ENCODE measurements at regions not wholly inside any gene's neighbourhood (a gene's known extent, or its start where the extent isn't known, plus 50 kb on each side); places are given as distances from the start of the nearest gene placed in this dataset.

DNA sequence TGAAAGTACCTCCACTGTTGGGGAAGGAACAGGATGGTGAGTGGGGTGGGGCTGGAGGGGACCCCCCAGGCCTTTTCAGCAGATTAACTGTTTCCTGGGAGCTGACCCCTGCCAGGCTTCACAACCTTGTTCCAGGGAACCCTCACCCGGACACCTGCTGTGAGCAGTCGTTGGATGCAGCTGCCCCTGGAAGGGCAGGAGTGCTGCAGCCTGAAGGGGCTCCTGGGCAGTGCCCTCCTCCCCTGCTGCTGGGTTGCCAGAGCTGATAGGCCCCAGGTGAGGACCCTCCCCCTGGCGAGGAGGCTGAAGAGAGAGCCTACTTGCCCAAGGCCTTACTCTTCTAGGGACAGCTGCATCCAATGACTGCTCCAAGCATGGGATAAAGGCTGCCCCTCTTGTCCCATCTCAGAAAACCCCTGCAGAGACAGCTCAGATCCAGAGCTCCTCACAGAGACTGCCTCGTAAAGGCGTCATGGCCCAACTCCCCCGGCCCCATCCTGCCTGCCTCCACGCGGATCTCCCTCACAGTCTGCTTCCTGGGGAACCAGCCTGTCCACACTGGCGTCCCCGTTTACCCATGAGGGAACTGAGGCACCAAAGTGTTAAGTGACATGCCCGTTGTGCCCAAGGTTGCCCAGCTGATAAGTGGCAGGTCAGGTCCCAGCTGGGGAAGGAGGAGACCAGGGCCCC lies 193.4 kb upstream of the LINGO1 start:
- CTCF ChIA-PET = interaction anchor here (0.6 kb wide), 3 partner anchors 58 to 193 kb away, joined by 3 read pairs; no protein-coding TSS in a partner anchor

DNA sequence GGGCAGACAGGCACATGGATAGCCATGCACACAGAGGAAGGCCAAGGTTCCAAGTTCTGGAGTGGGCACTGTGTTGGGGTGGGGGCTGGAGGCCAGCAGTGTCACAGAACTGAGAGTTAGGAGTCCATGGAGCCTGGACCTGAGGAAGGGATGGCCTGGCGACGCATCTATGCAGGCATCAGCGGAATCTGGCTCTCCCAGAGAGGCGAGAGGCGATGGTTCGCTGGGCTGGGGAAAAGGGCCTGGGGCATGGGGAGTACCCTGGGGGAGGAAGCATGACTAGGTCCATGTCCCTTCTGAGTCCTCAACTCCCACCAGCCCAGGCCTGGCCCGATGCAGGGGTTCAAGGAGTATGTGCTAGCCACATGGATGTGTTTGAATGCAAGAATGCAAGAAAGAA lies 192.8 kb upstream of the LINGO1 start:
- H3K27ac ChIP-seq (ENCODE audit: extremely low read depth, low read depth, low read length) = no peak overlapping the region
- no peak overlapping the region for H3K4me3 ChIP-seq (ENCODE audit: low read depth, low read length)
- H3K4me1 ChIP-seq (ENCODE audit: control insufficient read depth, insufficient read depth, low read length) = no peaks in the 10 kb centered on the region
- POLR2A ChIA-PET = no interaction called here
- CTCF ChIA-PET = interaction anchor here (2.1 kb wide), 1 partner anchor 191 kb away, joined by 21 read pairs; the partner anchor contains the start of gene LINGO1
- no peaks in the 10 kb centered on the region for H3K36me3 ChIP-seq (ENCODE audit: control insufficient read depth in 2 of 2, insufficient read depth in 1 of 2, low read length in 2 of 2)
- no peaks in the 10 kb centered on the region for H3K9me3 ChIP-seq (ENCODE audit: control insufficient read depth, insufficient read depth, low read depth, low read length)
- TF ChIP-seq BCL11A (tag by site-specific recombination; IDR thresholded peaks at IDR 0.05; ENCODE audit: low read depth) = no peak
- no peak for TF ChIP-seq ZNF175 (tag by site-specific recombination; IDR thresholded peaks at IDR 0.05)
- no peak for TF ChIP-seq ZNF214 (tag by site-specific recombination; IDR thresholded peaks at IDR 0.05; ENCODE audit: borderline replicate concordance)
- no peak for TF ChIP-seq ZNF571 (tag by site-specific recombination; IDR thresholded peaks at IDR 0.05)
- TF ChIP-seq ZNF664 (tag by site-specific recombination; IDR thresholded peaks at IDR 0.05) = no peak
- TF ChIP-seq ZBTB1 (tag by site-specific recombination; IDR thresholded peaks at IDR 0.05) = no peak
- no peak for TF ChIP-seq MZF1 (tag by site-specific recombination; IDR thresholded peaks at IDR 0.05; ENCODE audit: borderline replicate concordance)
- TF ChIP-seq ZBTB8A (tag by site-specific recombination; IDR thresholded peaks at IDR 0.05) = no peak
- TF ChIP-seq, protein P1, sequence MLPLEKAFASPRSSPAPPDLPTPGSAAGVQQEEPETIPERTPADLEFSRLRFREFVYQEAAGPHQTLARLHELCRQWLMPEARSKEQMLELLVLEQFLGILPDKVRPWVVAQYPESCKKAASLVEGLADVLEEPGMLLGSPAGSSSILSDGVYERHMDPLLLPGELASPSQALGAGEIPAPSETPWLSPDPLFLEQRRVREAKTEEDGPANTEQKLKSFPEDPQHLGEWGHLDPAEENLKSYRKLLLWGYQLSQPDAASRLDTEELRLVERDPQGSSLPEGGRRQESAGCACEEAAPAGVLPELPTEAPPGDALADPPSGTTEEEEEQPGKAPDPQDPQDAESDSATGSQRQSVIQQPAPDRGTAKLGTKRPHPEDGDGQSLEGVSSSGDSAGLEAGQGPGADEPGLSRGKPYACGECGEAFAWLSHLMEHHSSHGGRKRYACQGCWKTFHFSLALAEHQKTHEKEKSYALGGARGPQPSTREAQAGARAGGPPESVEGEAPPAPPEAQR (tag by site-specific recombination; IDR thresholded peaks at IDR 0.05) = no peak
- TF ChIP-seq ZBTB17 (tag by site-specific recombination; IDR thresholded peaks at IDR 0.05) = no peak
- TF ChIP-seq, protein P2, sequence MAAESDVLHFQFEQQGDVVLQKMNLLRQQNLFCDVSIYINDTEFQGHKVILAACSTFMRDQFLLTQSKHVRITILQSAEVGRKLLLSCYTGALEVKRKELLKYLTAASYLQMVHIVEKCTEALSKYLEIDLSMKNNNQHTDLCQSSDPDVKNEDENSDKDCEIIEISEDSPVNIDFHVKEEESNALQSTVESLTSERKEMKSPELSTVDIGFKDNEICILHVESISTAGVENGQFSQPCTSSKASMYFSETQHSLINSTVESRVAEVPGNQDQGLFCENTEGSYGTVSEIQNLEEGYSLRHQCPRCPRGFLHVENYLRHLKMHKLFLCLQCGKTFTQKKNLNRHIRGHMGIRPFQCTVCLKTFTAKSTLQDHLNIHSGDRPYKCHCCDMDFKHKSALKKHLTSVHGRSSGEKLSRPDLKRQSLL (tag by site-specific recombination; IDR thresholded peaks at IDR 0.05) = no peak

More for the DNA sequence above, 193.4 kb upstream of the LINGO1 start:
- POLR2A ChIA-PET = no interaction called here
- Histone ChIP-seq H3K4me3 (ENCODE audit: low read depth, low read length) (no peak overlapping the region), H3K4me1 (ENCODE audit: control insufficient read depth, insufficient read depth, low read length) (no peaks in the 10 kb centered on the region), H3K36me3 (ENCODE audit: control insufficient read depth in 2 of 2, insufficient read depth in 1 of 2, low read length in 2 of 2) (no peaks in the 10 kb centered on the region), H3K9me3 (ENCODE audit: control insufficient read depth, insufficient read depth, low read depth, low read length) (no peaks in the 10 kb centered on the region), H3K27ac (ENCODE audit: extremely low read depth, low read depth, low read length) (no peak overlapping the region)
- TF ChIP-seq GLIS1 (tag by site-specific recombination; IDR thresholded peaks at IDR 0.05) = peak; percentile 51
- TF ChIP-seq SP3 (tag by site-specific recombination; IDR thresholded peaks at IDR 0.05) = no peak
- TF ChIP-seq, protein P3, sequence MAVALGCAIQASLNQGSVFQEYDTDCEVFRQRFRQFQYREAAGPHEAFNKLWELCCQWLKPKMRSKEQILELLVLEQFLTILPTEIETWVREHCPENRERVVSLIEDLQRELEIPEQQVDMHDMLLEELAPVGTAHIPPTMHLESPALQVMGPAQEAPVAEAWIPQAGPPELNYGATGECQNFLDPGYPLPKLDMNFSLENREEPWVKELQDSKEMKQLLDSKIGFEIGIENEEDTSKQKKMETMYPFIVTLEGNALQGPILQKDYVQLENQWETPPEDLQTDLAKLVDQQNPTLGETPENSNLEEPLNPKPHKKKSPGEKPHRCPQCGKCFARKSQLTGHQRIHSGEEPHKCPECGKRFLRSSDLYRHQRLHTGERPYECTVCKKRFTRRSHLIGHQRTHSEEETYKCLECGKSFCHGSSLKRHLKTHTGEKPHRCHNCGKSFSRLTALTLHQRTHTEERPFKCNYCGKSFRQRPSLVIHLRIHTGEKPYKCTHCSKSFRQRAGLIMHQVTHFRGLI (tag by site-specific recombination; IDR thresholded peaks at IDR 0.05) = no peak
- TF ChIP-seq ZNF501 (tag by site-specific recombination; IDR thresholded peaks at IDR 0.05) = no peak
- TF ChIP-seq, protein P4, sequence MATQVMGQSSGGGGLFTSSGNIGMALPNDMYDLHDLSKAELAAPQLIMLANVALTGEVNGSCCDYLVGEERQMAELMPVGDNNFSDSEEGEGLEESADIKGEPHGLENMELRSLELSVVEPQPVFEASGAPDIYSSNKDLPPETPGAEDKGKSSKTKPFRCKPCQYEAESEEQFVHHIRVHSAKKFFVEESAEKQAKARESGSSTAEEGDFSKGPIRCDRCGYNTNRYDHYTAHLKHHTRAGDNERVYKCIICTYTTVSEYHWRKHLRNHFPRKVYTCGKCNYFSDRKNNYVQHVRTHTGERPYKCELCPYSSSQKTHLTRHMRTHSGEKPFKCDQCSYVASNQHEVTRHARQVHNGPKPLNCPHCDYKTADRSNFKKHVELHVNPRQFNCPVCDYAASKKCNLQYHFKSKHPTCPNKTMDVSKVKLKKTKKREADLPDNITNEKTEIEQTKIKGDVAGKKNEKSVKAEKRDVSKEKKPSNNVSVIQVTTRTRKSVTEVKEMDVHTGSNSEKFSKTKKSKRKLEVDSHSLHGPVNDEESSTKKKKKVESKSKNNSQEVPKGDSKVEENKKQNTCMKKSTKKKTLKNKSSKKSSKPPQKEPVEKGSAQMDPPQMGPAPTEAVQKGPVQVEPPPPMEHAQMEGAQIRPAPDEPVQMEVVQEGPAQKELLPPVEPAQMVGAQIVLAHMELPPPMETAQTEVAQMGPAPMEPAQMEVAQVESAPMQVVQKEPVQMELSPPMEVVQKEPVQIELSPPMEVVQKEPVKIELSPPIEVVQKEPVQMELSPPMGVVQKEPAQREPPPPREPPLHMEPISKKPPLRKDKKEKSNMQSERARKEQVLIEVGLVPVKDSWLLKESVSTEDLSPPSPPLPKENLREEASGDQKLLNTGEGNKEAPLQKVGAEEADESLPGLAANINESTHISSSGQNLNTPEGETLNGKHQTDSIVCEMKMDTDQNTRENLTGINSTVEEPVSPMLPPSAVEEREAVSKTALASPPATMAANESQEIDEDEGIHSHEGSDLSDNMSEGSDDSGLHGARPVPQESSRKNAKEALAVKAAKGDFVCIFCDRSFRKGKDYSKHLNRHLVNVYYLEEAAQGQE (tag by site-specific recombination; IDR thresholded peaks at IDR 0.05) = no peak
- TF ChIP-seq, protein P5, sequence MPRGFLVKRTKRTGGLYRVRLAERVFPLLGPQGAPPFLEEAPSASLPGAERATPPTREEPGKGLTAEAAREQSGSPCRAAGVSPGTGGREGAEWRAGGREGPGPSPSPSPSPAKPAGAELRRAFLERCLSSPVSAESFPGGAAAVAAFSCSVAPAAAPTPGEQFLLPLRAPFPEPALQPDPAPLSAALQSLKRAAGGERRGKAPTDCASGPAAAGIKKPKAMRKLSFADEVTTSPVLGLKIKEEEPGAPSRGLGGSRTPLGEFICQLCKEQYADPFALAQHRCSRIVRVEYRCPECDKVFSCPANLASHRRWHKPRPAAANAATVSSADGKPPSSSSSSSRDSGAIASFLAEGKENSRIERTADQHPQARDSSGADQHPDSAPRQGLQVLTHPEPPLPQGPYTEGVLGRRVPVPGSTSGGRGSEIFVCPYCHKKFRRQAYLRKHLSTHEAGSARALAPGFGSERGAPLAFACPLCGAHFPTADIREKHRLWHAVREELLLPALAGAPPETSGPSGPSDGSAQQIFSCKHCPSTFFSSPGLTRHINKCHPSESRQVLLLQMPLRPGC (tag by site-specific recombination; IDR thresholded peaks at IDR 0.05) = no peak
- TF ChIP-seq ZIC2 (tag by site-specific recombination; IDR thresholded peaks at IDR 0.05) = peak; percentile 75
- TF ChIP-seq ZNF785 (tag by site-specific recombination; IDR thresholded peaks at IDR 0.05) = no peak
- TF ChIP-seq ZNF48 (tag by site-specific recombination; IDR thresholded peaks at IDR 0.05) = no peak
- TF ChIP-seq, protein P6, sequence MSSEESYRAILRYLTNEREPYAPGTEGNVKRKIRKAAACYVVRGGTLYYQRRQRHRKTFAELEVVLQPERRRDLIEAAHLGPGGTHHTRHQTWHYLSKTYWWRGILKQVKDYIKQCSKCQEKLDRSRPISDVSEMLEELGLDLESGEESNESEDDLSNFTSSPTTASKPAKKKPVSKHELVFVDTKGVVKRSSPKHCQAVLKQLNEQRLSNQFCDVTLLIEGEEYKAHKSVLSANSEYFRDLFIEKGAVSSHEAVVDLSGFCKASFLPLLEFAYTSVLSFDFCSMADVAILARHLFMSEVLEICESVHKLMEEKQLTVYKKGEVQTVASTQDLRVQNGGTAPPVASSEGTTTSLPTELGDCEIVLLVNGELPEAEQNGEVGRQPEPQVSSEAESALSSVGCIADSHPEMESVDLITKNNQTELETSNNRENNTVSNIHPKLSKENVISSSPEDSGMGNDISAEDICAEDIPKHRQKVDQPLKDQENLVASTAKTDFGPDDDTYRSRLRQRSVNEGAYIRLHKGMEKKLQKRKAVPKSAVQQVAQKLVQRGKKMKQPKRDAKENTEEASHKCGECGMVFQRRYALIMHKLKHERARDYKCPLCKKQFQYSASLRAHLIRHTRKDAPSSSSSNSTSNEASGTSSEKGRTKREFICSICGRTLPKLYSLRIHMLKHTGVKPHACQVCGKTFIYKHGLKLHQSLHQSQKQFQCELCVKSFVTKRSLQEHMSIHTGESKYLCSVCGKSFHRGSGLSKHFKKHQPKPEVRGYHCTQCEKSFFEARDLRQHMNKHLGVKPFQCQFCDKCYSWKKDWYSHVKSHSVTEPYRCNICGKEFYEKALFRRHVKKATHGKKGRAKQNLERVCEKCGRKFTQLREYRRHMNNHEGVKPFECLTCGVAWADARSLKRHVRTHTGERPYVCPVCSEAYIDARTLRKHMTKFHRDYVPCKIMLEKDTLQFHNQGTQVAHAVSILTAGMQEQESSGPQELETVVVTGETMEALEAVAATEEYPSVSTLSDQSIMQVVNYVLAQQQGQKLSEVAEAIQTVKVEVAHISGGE (tag by site-specific recombination; conservative IDR thresholded peaks at IDR 0.05; ENCODE audit: low read depth) = no peak
- no peak for TF ChIP-seq ZSCAN23 (tag by site-specific recombination; IDR thresholded peaks at IDR 0.05)

Data from HEK293 (cell line).